ENCODE measurements at regions not wholly inside any gene's neighbourhood (a gene's known extent, or its start where the extent isn't known, plus 50 kb on each side); places are given as distances from the start of the nearest gene placed in this dataset.

DNA sequence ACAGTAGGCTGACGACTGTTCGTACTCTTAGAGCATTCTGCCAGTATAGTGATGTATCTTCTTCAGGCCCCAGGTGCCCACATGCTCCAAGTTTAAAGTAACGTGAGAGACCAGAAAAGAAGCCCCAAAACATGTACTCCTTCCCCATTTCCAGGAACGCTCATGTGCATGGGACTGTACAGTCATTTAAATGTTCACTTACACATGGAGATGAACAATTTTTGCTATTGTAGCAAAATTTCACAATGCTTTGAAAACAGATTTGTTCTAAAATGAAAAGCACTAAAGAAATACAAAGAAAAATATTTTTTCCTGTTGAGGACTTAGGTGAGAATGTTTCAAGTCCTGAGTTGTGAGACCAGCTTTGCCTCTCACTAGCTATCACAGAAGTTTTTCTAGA, 269.3 kb upstream of the PRDM1 start:
- TF ChIP-seq, protein P1, sequence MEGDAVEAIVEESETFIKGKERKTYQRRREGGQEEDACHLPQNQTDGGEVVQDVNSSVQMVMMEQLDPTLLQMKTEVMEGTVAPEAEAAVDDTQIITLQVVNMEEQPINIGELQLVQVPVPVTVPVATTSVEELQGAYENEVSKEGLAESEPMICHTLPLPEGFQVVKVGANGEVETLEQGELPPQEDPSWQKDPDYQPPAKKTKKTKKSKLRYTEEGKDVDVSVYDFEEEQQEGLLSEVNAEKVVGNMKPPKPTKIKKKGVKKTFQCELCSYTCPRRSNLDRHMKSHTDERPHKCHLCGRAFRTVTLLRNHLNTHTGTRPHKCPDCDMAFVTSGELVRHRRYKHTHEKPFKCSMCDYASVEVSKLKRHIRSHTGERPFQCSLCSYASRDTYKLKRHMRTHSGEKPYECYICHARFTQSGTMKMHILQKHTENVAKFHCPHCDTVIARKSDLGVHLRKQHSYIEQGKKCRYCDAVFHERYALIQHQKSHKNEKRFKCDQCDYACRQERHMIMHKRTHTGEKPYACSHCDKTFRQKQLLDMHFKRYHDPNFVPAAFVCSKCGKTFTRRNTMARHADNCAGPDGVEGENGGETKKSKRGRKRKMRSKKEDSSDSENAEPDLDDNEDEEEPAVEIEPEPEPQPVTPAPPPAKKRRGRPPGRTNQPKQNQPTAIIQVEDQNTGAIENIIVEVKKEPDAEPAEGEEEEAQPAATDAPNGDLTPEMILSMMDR (IDR thresholded peaks at IDR 0.05; ENCODE audit: insufficient read depth, low read length, poor library complexity, severe bottlenecking) = no peak
- TF ChIP-seq EZH2phosphoT487 (conservative IDR thresholded peaks at IDR 0.05; ENCODE audit: low read length) = no peak
